Transverse colon (tissue), 4 donors: ENCODE measurements at regions not wholly inside any gene's neighbourhood (a gene's known extent, or its start where the extent isn't known, plus 50 kb on each side); places are given as distances from the start of the nearest gene placed in this dataset.
"Not testable (repeated sequence)": the region's sequence is repeated elsewhere in the genome, so short reads cannot be mapped to it uniquely, and the experiment has no call there.

Experiments
- DNase-seq: peaks from one replicate; pipeline ENCODE4 v3.0.0-alpha.2; 2019
- H3K27ac ChIP-seq, 4 donors: fragments of 200-600 bp; sonication (generic); 2 replicates each; pipeline ENCODE4 v1.5.1; 2016 to 2018; ENCODE audit warnings: inconsistent platforms in 4 of 4
- H3K27me3 ChIP-seq: fragments of 200-600 bp; sonication (generic); 2 replicates; pipeline ENCODE4 v1.5.1; 2017; ENCODE audit warnings: inconsistent platforms
- H3K36me3 ChIP-seq, 4 donors: fragments of 200-600 bp; sonication (generic); 2 replicates each; pipeline ENCODE4 v1.5.1; 2017 to 2019; ENCODE audit warnings: inconsistent platforms in 4 of 4
- H3K4me1 ChIP-seq, 4 donors: fragments of 200-600 bp; sonication (generic); 2 replicates each; pipeline ENCODE4 v1.5.1; 2017 to 2020; ENCODE audit warnings: inconsistent platforms in 4 of 4
- H3K4me3 ChIP-seq, 4 donors: fragments of 200-600 bp; sonication (generic); 1 replicate in 1 of 4; 2 replicates in 3 of 4; pipeline versions ENCODE4 v1.5.1 to v1.6.1; 2017 to 2019; ENCODE audit warnings: inconsistent platforms in 4 of 4
- H3K9me3 ChIP-seq, 2 donors: fragments of 200-600 bp; sonication (generic); 2 replicates each; pipeline ENCODE4 v1.5.1; 2017 to 2019; ENCODE audit warnings: inconsistent platforms in 2 of 2
- CTCF ChIP-seq, 5 experiments: fragments of 200-600 bp in 3 of 5; fragments of 450-650 bp in 2 of 5; sonication (generic) in 3 of 5; IDR thresholded peaks; 1 replicate in 2 of 5; 2 replicates in 3 of 5; pipeline ENCODE4 v1.5.1; 2016 to 2017; ENCODE audit warnings: antibody characterized with exemption in 5 of 5, inconsistent platforms in 3 of 5, mild to moderate bottlenecking in 2 of 5, moderate library complexity in 1 of 5
- EP300 ChIP-seq: sonication (generic); formaldehyde crosslinking; IDR thresholded peaks from one replicate; pipeline ENCODE4 v1.6.1; 2017; ENCODE audit warnings: antibody characterized with exemption, low read depth
- POLR2A ChIP-seq: fragments of 450-650 bp; IDR thresholded peaks from one replicate; pipeline ENCODE4 v1.6.1; 2016; ENCODE audit warnings: antibody characterized with exemption, mild to moderate bottlenecking, moderate library complexity
- POLR2AphosphoS5 ChIP-seq, 3 donors: sonication (generic); formaldehyde crosslinking; IDR thresholded peaks; one replicate each; pipeline ENCODE4 v1.6.1; 2016; ENCODE audit warnings: antibody characterized with exemption in 3 of 3
- WGBS, 2 donors: methylation state at CpG; one replicate each; pipeline ENCODE4 v1.1.5; 2018; ENCODE audit warnings: low coverage in 1 of 2; 5-methylcytosine and 5-hydroxymethylcytosine counted together
- in situ Hi-C, 4 donors: fragments of 200-750 bp; cut with MboI; loops; one replicate each; pipeline versions ENCODE4 v1.15.0 to v1.15.1; 2017; ENCODE audit warnings: low sequenced_read_pairs in 3 of 4, low pct_ligation_motif_present in 1 of 4, low pct_unique_long_range_greater_than_20kb in 1 of 4
- intact Hi-C: fragments of 100-400 bp; cut with DNase I; formaldehyde crosslinking; loops from one replicate; pipeline ENCODE4 v1.15.1; 2023; ENCODE audit warnings: low total_unique reads

GRCh38 chr7:114813624-114814023 lies 108.3 kb upstream of the MDFIC start:
- no peak for DNase-seq
- no peaks in the 10 kb centered on the region for H3K27me3 ChIP-seq
- WGBS, 2 donors: 93 to 97% methylated on average over 3 of the region's 3 CpGs
- H3K27ac ChIP-seq: no peak overlapping the region
- in situ Hi-C loops (no loop called here), intact Hi-C loops (no loop called here)
- H3K9me3 ChIP-seq: no peaks in the 10 kb centered on the region
- H3K4me1 ChIP-seq: peaks cover 0 to 2% (median 0%) of the 10 kb centered on the region in 4 donors
- no peaks in the 10 kb centered on the region for H3K36me3 ChIP-seq
- H3K4me3 ChIP-seq: no peak overlapping the region
- TF ChIP-seq POLR2AphosphoS5 (IDR thresholded peaks at IDR 0.05): no peak
- no peak for TF ChIP-seq CTCF (IDR thresholded peaks at IDR 0.05)
- no peak for TF ChIP-seq EP300
- TF ChIP-seq POLR2A: no peak

- in situ Hi-C loops, H3K4me1 ChIP-seq, DNase-seq, H3K36me3 ChIP-seq, H3K27me3 ChIP-seq, H3K27ac ChIP-seq, H3K9me3 ChIP-seq, H3K4me3 ChIP-seq, intact Hi-C loops: not testable (repeated sequence)
- WGBS, 2 donors: 95 to 98% methylated on average over 5 to 7 of the region's 7 CpGs
These were observed 104.9 kb upstream of the MDFIC start for GRCh38 chr7:114817036-114817435.

- no peak for DNase-seq
- no peak for TF ChIP-seq EP300
- TF ChIP-seq POLR2AphosphoS5 (IDR thresholded peaks at IDR 0.05): no peak
- no peak for TF ChIP-seq POLR2A
- no peak for TF ChIP-seq CTCF (IDR thresholded peaks at IDR 0.05)
- peaks cover 0 to 5% (median 2%) of the 10 kb centered on the region in 4 donors for H3K4me1 ChIP-seq
- in situ Hi-C loops: no loop called here
- no peaks in the 10 kb centered on the region for H3K36me3 ChIP-seq
- intact Hi-C loops: no loop called here
- WGBS, 2 donors: 38 to 61% methylated on average over 1 to 3 of the region's 3 CpGs
- H3K9me3 ChIP-seq: no peaks in the 10 kb centered on the region
- peak overlapping the region in 1 of 4 donors; percentile 25 for H3K27ac ChIP-seq
- H3K4me3 ChIP-seq: no peak overlapping the region
- H3K27me3 ChIP-seq: no peaks in the 10 kb centered on the region
These were observed 103.4 kb upstream of the MDFIC start for GRCh38 chr7:114818501-114818900.

DNA sequence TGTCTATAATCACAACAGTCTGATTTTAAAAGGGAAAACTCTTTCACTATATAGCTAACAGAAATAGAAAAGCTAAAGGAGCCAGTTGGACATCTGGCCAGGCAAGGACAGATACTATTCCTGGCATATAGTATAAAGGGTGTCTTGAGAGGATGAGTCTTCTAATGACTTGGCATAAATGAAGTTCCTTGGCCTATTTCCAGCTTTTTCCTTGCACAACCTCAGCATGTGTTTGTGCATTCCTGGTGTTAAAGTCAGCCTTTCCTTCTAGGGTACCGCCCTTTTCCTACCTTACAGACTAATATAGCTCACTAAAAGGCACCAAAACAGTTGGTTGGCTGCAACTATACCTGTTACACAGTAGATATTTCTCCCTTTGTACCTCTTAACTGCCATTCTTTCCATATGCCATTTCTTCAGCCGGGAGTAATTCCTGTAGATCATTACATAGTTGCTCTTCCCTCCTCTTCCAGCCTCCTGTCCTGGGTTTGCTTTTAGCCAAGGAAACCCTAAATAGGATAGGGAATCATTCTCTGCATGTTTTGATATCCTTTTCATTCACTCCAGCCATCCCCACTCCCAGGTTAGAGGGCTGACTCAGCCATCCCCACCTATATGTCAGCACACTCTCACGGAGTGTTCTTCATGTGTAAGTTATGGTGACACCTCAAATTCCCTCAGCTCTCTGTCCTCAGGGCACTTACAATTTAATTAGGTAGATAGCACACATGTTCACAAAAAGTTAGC lies 102.1 kb upstream of the MDFIC start:
- H3K4me1 ChIP-seq: peaks cover 0 to 5% (median 2%) of the 10 kb centered on the region in 4 donors
- peak overlapping the region in 3 of 4 donors; percentile 15 to 67 (median 40) for H3K27ac ChIP-seq
- intact Hi-C loops (no loop called here), in situ Hi-C loops (no loop called here)
- no peak overlapping the region for H3K4me3 ChIP-seq
- TF ChIP-seq POLR2AphosphoS5 (IDR thresholded peaks at IDR 0.05) (peak in 2 of 3 donors; percentile 36 to 45), CTCF (IDR thresholded peaks at IDR 0.05) (no peak)
- H3K36me3 ChIP-seq: no peaks in the 10 kb centered on the region
- no peak for DNase-seq
- H3K9me3 ChIP-seq: no peaks in the 10 kb centered on the region
- H3K27me3 ChIP-seq: no peaks in the 10 kb centered on the region
- WGBS, 2 donors: 65 to 66% methylated on average over 3 of the region's 3 CpGs
